ENCODE measurements at regions not wholly inside any gene's neighbourhood (a gene's known extent, or its start where the extent isn't known, plus 50 kb on each side); places are given as distances from the start of the nearest gene placed in this dataset.

DNA sequence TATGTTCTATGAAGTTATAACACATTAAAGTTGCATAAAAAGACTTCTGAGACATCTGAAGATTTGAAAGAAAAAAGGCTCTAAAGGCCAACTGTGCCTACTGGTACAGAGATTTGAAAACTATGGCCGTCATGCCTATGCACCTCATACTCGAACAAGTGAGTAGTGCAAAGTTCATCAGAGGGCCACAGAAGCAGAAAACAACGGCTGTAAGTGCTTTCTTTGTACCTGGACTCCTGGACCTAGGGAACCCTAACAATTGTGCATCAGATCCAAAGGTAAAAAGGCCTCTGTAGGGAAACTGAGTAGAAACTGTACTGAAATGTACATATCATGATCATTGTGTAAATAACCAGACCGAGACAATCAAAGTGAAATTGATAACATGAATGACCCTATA, 230.4 kb upstream of the CHST9 start:
- TF ChIP-seq, protein P1, sequence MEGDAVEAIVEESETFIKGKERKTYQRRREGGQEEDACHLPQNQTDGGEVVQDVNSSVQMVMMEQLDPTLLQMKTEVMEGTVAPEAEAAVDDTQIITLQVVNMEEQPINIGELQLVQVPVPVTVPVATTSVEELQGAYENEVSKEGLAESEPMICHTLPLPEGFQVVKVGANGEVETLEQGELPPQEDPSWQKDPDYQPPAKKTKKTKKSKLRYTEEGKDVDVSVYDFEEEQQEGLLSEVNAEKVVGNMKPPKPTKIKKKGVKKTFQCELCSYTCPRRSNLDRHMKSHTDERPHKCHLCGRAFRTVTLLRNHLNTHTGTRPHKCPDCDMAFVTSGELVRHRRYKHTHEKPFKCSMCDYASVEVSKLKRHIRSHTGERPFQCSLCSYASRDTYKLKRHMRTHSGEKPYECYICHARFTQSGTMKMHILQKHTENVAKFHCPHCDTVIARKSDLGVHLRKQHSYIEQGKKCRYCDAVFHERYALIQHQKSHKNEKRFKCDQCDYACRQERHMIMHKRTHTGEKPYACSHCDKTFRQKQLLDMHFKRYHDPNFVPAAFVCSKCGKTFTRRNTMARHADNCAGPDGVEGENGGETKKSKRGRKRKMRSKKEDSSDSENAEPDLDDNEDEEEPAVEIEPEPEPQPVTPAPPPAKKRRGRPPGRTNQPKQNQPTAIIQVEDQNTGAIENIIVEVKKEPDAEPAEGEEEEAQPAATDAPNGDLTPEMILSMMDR (IDR thresholded peaks at IDR 0.05), result no peak
- no peak for TF ChIP-seq POLR2A (IDR thresholded peaks at IDR 0.05)

Measured in lower leg skin (tissue), 3 donors.